Left colon (tissue), 2 donors: ENCODE measurements at regions not wholly inside any gene's neighbourhood (a gene's known extent, or its start where the extent isn't known, plus 50 kb on each side); places are given as distances from the start of the nearest gene placed in this dataset.

Experiments used
- ATAC-seq: fragments of 200-7000 bp; cut with Tn5 transposase; one replicate; pipeline ENCODE4 v1.9.1; 2020; ENCODE audit warnings: mild to moderate bottlenecking, moderate library complexity
- DNase-seq, 2 donors: peaks; one replicate each; pipeline ENCODE4 v3.0.0-alpha.2; 2020
- intact Hi-C, 2 donors: fragments of 100-400 bp; cut with DNase I in 1 of 2; cut with micrococcal nuclease in 1 of 2; formaldehyde crosslinking; loops; one replicate each; pipeline versions ENCODE4 v1.11.2 to v1.14.0; 2022; cut with DNase I, micrococcal nuclease
- donor health status: DM: no; HTN: no; CAD: no.
- donor health status: DM: yes; HTN: yes; CAD: no.

GRCh38 chr3:181461381-181461780 lies 250.3 kb upstream of the SOX2 start:
- DNase-seq: no peak

DNA sequence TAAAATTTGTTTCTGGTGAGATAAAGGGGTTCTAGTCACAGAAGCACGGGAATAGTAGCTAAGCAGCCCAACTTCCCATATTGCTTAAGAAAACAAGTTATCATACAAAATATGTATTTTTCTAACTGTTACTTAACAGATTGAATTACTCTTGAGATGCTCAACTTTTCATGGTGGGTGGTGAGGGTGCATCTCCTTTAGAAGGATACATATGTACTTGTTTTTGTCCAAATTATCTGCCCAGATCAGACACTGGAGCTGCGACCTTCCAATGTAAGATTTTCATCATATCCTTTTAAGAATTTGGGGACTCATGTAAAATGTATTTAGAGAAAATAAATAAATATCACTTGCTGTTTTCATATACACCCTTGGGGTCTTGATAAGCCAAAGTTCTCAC lies 252.2 kb upstream of the SOX2 start:
- DNase-seq (no peak), ATAC-seq (no peak)
- intact Hi-C loops: no loop called here

More at GRCh38 chr3:181461381-181461780, 250.3 kb upstream of the SOX2 start:
- ATAC-seq: no peak
- intact Hi-C loops: no loop called here

DNA sequence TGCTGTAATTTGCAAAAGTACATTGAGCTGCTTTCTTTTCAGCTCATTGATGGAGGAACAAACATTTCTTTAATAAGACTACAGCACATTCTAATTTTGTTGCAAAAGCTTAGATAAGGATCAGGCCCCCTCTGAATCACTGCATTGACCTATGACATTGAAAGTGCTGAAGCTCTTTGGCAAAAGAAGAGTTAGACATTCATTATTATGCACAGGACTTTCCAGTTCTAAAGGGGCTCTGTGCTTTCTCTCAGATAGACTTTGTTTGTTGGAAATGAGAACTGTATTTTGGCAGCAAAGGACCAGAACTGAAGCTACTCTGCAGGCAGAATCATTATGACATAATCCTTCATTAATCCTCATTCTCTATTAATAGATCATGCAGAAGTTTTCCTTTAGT lies 252.9 kb upstream of the SOX2 start:
- intact Hi-C loops: no loop called here
- no peak for ATAC-seq

GRCh38 chr3:181457756-181458155 lies 254.0 kb upstream of the SOX2 start:
- ATAC-seq (no peak), DNase-seq (no peak)
- intact Hi-C loops: no loop called here

More for the DNA sequence above, 252.9 kb upstream of the SOX2 start:
- DNase-seq: no peak

- DNase-seq (no peak), ATAC-seq (no peak)
- intact Hi-C loops: no loop called here
These were observed 254.5 kb upstream of the SOX2 start for GRCh38 chr3:181457190-181457589.

DNA sequence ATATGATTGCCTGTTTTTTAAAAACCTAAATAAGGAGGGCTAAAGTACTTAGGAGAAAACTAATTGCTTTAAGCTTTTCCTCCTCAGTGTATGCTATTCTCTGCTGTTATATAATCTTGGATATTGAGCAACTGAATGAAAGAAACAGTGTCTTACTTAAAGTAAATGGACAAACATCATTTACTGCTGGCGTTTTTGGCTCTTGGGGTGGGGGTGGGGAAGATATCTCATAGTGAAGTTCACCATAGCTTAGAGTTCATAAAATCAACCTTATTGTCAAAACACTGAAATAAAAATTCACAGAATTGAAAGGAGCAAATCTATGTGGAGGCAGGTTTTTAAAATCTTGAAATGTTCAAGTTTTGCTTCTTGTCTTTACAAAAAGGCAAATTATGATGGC lies 256.4 kb upstream of the SOX2 start:
- ATAC-seq: no peak
- intact Hi-C loops: no loop called here
- DNase-seq: no peak

DNA sequence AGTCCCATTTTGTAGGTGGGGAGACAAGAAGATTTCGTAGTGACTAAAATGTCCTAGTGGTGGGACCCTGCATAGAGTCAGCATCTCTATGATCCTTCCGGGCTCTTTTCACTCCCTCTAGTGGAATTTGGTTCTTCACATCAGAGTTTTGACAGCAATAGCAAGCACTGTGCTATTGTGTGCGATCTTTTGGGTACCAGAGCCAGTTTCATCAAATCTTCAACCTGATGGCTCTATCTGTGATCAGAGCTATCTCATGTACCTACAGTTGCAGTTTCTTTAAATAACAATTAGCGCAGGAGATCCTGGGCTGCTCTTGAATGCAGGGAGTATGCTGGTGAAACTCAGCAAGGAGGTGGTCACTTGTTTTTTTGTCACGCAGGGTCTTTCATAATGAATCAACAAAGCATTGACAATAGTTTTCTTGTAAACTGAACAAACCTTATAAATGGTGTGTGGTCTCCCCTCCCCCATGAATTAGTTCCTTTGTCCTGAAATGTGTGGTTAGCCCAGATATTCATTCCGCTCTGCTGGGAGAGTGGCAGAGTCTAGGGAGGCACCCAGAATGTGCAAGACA lies 257.2 kb upstream of the SOX2 start:
- intact Hi-C loops: no loop called here
- no peak for DNase-seq
- ATAC-seq: no peak

DNA sequence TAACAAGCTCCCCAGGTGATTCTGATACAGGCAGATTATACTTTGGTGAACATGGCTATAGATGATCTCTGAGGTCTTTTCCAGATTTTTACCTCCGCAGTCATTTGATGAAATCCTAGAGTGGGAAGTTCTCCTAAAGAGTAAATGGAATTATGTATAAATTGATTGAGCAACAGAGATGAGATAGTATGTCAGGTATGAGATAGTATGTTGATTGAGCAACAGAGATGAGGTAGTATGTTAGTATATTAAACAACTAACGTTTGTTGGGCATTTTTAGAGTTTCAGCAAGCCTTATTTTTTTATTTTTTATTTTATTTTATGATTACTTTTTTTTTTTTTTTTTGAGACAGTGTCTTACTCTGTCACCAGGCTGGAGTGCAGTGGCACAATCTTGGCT lies 265.0 kb upstream of the SOX2 start:
- ATAC-seq (no peak), DNase-seq (no peak)
- intact Hi-C loops: no loop called here

GRCh38 chr3:181442066-181442465 lies 269.7 kb upstream of the SOX2 start:
- DNase-seq (no peak), ATAC-seq (no peak)
- intact Hi-C loops: no loop called here

DNA sequence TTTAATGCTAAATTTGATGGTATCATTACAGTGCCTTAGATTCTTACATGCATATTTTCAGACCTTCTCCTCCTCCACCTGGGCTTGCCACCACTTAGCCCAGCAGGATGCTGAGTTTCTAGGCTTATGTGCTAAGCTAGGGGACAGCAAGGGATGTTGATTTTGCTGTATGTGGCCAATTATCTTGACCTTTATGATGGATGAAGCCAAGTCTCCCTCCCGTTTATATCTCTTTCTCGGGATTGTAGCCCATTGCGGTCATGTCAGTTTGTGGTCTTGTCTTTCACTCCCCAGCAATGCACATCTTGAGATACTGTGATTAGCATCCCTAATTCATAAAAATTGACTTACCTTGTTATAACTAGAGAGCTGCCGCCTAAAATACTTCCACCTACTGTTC lies 278.7 kb upstream of the SOX2 start:
- ATAC-seq: no peak
- DNase-seq: no peak
- intact Hi-C loops: no loop called here

DNA sequence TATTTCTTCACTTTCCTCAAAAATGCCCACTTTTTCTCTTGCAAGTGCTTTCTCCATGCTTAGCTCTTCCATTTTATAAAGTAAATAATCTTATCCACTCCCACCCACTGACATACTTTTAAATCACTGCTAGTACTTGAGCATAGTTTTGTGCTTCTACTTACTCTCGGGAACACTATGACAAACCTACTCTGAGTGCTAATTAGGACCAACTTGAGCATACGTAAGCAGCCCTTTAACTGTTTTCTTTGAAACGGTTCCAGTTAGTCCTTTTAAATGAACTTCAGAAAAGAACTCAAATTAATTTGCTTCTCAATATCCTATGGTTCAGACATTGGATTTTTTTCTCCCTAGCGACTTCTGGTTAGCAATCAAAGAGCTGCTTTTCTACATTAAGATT lies 280.0 kb upstream of the SOX2 start:
- ATAC-seq (no peak), DNase-seq (no peak)
- intact Hi-C loops: no loop called here

GRCh38 chr3:181425074-181425473 lies 286.7 kb upstream of the SOX2 start:
- DNase-seq (no peak), ATAC-seq (no peak)
- intact Hi-C loops: no loop called here

DNA sequence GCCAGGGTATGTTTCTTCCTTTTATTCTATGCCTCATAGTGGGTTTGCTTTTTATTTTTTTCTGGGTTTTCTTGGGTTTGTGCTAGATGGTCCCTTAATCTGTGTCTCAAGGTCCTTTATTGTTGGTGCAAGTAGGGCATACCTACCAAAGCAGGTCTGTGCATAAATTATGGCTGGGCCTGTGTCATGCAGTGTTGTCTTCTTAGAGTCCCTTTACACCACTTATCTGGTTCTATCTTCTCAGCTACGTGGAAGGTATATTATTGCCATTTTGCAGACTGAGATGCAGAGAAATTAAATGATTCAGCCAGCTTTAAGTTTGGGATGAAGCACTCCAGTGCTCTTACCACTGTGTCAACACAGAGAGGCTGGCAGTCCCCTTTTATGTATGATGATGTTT lies 293.5 kb upstream of the SOX2 start:
- no peak for ATAC-seq
- intact Hi-C loops: no loop called here

GRCh38 chr3:181417748-181418147 lies 294.0 kb upstream of the SOX2 start:
- DNase-seq (no peak), ATAC-seq (no peak)
- intact Hi-C loops: no loop called here

More for the DNA sequence above, 293.5 kb upstream of the SOX2 start:
- no peak for DNase-seq

DNA sequence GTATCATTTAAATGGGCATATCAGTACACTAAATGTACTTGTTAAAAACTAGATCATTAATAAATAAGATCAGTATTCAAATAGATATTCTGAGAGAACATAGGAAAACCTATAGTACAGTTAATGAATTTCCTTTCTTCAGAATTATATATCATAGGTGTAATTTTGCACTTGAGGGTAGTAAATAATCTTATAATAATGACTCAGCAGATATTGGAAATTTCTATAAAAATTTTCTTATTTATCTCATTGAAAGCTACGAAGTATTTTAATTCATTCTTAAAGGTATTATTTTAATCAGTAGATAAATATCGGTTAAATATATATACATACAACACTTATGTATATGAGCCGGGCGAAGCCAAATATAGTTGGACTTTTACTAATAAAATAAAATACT lies 300.9 kb upstream of the SOX2 start:
- ATAC-seq (no peak), DNase-seq (no peak)
- intact Hi-C loops: no loop called here

GRCh38 chr3:181403876-181404660 lies 307.7 kb upstream of the SOX2 start:
- DNase-seq: no peak
- intact Hi-C loops: no loop called here
- ATAC-seq: peak; percentile 79

- intact Hi-C loops: no loop called here
- ATAC-seq (peak; percentile 97), DNase-seq (peak; percentile 30 to 37)
These were observed 309.4 kb upstream of the SOX2 start for GRCh38 chr3:181402347-181402746.

DNA sequence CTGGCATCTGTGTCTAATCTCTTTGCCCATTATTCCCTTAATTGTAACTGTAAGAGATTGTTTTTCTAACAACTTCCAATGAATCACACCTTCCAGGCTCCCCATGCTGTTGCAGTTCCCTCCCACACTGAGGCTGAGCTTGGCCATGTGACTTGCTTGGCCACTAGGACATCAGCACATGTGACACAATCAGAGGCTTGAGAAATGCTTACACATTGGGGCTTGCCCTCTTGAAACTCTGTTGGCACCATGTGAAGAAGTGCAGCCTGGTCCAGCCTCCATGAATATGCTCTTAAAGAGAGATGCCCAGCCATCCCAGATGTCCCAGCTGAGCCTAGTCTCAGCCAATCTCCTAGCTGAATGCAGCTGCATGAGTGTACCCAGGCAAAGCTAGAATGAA lies 326.8 kb upstream of the SOX2 start:
- intact Hi-C loops: no loop called here
- DNase-seq (no peak), ATAC-seq (no peak)

GRCh38 chr3:181383760-181384159 lies 328.0 kb upstream of the SOX2 start:
- ATAC-seq: no peak
- DNase-seq: no peak
- intact Hi-C loops: no loop called here

DNA sequence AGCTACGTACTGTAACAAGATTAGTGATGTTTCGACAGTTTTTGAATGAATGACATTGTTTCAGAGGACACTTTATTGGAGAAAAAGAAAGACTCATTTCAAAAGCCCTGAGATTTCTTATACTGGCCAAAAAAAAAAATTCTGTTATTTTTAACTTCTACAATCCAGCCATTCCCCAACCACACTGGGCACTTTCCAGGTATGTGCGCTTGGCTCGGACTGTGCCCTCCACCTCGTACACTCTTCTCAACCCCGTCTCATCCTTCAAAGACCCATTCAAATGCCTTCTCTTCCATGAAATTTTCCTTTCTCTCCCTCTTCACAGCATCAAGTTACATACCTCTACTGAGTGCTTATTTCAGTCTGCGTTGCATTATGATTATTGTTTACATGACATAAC lies 328.5 kb upstream of the SOX2 start:
- no peak for DNase-seq
- ATAC-seq: no peak
- intact Hi-C loops: no loop called here

DNA sequence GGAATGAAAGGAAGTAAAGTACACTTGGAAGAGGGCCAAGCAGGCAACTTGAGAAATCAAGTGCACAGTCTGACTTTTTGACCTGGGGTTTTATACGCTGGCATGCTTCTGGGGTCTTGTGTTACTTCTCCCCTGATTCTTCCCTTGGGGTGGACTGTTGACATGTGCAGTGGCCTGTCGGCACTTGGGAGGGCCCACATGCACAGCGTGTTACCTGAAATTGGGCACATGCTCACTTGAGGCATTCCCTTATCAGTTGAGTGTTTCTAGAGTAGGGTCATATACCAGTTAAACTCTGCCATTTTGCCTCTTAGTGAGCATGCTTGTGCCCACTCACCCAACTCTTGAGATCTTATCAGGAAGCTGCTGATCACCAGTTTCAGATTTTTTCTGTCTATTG lies 329.1 kb upstream of the SOX2 start:
- no peak for DNase-seq
- intact Hi-C loops: no loop called here
- no peak for ATAC-seq
